Caco-2 (cell line): ENCODE measurements at regions not wholly inside any gene's neighbourhood (a gene's known extent, or its start where the extent isn't known, plus 50 kb on each side); places are given as distances from the start of the nearest gene placed in this dataset.

Experiments used
- BruUV-seq: library from RNA; stranded (reverse); fragments of 400-500 nt; replicated peaks from 2 replicates; lab custom pipeline; 2021; lab: Mats Ljungman, UMichigan
- CTCF ChIA-PET: fragments of 300-600 bp; sonication (Branson Sonifier 250); formaldehyde crosslinking; loops from one replicate; lab custom pipeline; 2022; ENCODE audit warnings: antibody characterized with exemption; lab: Charles Lee
- POLR2A ChIA-PET: fragments of 300-600 bp; sonication (Branson Sonifier 250); formaldehyde crosslinking; loops from one replicate; lab custom pipeline; 2022; ENCODE audit warnings: antibody characterized with exemption; lab: Charles Lee
- DNase-seq, 2 experiments: peaks; one replicate each; pipeline versions ENCODE4 v3.0.0 to v3.0.0-alpha.2; 2020 to 2022
- H3K27me3 ChIP-seq: replicated peaks from 2 replicates; pipeline ENCODE4 v1.6.0; 2011; ENCODE audit warnings: low read length; ENCODE audit not compliant: control insufficient read depth, insufficient read depth
- H3K36me3 ChIP-seq: 2 replicates; pipeline ENCODE4 v1.5.1; 2011; ENCODE audit warnings: low read length; ENCODE audit not compliant: control insufficient read depth, insufficient read depth
- H3K4me1 ChIP-seq: fragments of 250-450 bp; sonication (Bioruptor Pico); 2 replicates; pipeline ENCODE4 v1.5.1; 2020; ENCODE audit warnings: mild to moderate bottlenecking
- H3K4me3 ChIP-seq: 2 replicates; pipeline ENCODE4 v1.5.1; 2011; ENCODE audit warnings: low read depth, mild to moderate bottlenecking, control low read depth, low read length
- H3K9me3 ChIP-seq: fragments of 250-450 bp; sonication (Bioruptor Pico); 2 replicates; pipeline ENCODE4 v1.5.1; 2020; ENCODE audit warnings: mild to moderate bottlenecking, moderate library complexity
- H3K27ac Mint-ChIP-seq: one replicate; pipeline ENCODE4 v1.8.0; 2022; ENCODE audit warnings: mixed read lengths; ENCODE audit not compliant: unreplicated experiment
- H3K27me3 Mint-ChIP-seq: one replicate; pipeline ENCODE4 v1.8.0; 2022; ENCODE audit warnings: mixed read lengths; ENCODE audit not compliant: insufficient read depth, unreplicated experiment
- H3K36me3 Mint-ChIP-seq: one replicate; pipeline ENCODE4 v1.8.0; 2022; ENCODE audit warnings: mild to moderate bottlenecking, mixed read lengths; ENCODE audit not compliant: insufficient read depth, unreplicated experiment
- H3K4me1 Mint-ChIP-seq: one replicate; pipeline ENCODE4 v1.8.0; 2022; ENCODE audit warnings: low read depth, mixed read lengths; ENCODE audit not compliant: unreplicated experiment
- H3K4me3 Mint-ChIP-seq: one replicate; pipeline ENCODE4 v1.8.0; 2022; ENCODE audit warnings: mild to moderate bottlenecking, moderate library complexity, mixed read lengths; ENCODE audit not compliant: unreplicated experiment
- H3K9me3 Mint-ChIP-seq: one replicate; pipeline ENCODE4 v1.8.0; 2022; ENCODE audit warnings: mixed read lengths; ENCODE audit not compliant: unreplicated experiment
- CTCF ChIP-seq, 2 experiments: fragments of 200-600 bp in 1 of 2; IDR thresholded peaks; 1 replicate in 1 of 2; 2 replicates in 1 of 2; pipeline versions ENCODE4 v1.5.1 to v1.8.0; 2011 to 2022; ENCODE audit warnings: antibody characterized with exemption in 1 of 2, control low read depth in 1 of 2, inconsistent platforms in 1 of 2, low read depth in 1 of 2, low read length in 1 of 2, mild to moderate bottlenecking in 1 of 2, moderate library complexity in 1 of 2; ENCODE audit not compliant: insufficient read depth in 1 of 2, severe bottlenecking in 1 of 2, unreplicated experiment in 1 of 2
- intact Hi-C: fragments of 100-400 bp; cut with micrococcal nuclease; formaldehyde crosslinking; loops from one replicate; pipeline ENCODE4 v1.10.0; 2022; ENCODE audit not compliant: unreplicated experiment

- no peak overlapping the region for H3K4me3 Mint-ChIP-seq
- intact Hi-C loops: no loop called here
- H3K4me1 ChIP-seq: no peaks in the 10 kb centered on the region
Observed at GRCh38 chr9:81492710-81493447, 196.5 kb downstream of the TLE1 start.

DNA sequence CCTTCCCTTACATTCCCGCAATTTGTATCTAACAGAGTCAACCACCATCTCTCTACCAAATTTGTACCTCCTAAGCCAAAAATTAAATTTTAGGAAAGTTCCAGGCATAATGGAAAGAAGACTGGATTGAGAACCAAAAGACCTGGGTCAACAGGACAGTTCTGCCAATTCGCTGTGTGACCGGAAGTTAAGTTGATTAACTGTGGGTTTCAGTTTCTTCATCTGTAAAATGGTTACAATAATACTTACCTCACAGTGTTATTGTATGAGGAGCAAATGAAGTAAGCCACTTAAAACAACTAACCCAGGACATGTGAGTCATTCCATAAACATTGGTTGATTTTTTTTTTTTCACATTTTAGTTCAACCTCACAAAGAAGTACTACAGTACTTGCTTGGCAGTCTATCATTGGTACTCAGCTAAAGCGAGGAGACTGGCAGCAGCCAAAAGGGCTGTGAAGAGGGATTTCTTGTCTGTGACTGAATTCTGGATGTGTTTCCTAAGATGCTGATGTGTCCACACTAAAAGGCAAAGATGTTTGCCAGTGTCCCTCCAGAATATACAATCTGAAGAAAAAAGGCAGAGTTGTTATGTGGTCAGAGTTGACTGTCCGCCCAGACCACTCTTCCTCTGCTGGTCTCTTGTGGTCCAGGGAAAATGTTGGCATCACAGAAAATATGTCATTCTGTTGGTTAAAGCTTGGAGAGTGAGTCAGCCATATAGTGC, 198.6 kb downstream of the TLE1 start:
- Histone ChIP-seq H3K4me3 (no peak overlapping the region), H3K4me1 (no peaks in the 10 kb centered on the region), H3K27me3 (no peaks in the 10 kb centered on the region), H3K36me3 (no peaks in the 10 kb centered on the region), H3K9me3 (no peaks in the 10 kb centered on the region)
- intact Hi-C loops: no loop called here
- no peak for TF ChIP-seq CTCF (IDR thresholded peaks at IDR 0.05; ENCODE audit: insufficient read depth in 1 of 2, low read depth in 1 of 2, low read length in 1 of 2, severe bottlenecking in 1 of 2, unreplicated experiment in 1 of 2)
- DNase-seq: no peak
- Mint-ChIP-seq H3K36me3 (no peaks in the 10 kb centered on the region), H3K4me1 (no peaks in the 10 kb centered on the region), H3K4me3 (no peak overlapping the region), H3K9me3 (no peaks in the 10 kb centered on the region), H3K27me3 (no peaks in the 10 kb centered on the region), H3K27ac (no peak overlapping the region)
- no TSS peak for BruUV-seq
- ChIA-PET CTCF (no interaction called here), POLR2A (no interaction called here)

More at GRCh38 chr9:81492710-81493447, 196.5 kb downstream of the TLE1 start:
- no peaks in the 10 kb centered on the region for H3K9me3 Mint-ChIP-seq
- no peaks in the 10 kb centered on the region for H3K9me3 ChIP-seq
- H3K36me3 Mint-ChIP-seq: no peaks in the 10 kb centered on the region
- H3K36me3 ChIP-seq: no peaks in the 10 kb centered on the region
- H3K27me3 Mint-ChIP-seq: no peaks in the 10 kb centered on the region
- no peaks in the 10 kb centered on the region for H3K4me1 Mint-ChIP-seq
- CTCF ChIA-PET: no interaction called here
- no peak overlapping the region for H3K4me3 ChIP-seq
- POLR2A ChIA-PET: no interaction called here
- no peak for DNase-seq
- BruUV-seq: no TSS peak
- H3K27me3 ChIP-seq: no peaks in the 10 kb centered on the region
- no peak overlapping the region for H3K27ac Mint-ChIP-seq
- no peak for TF ChIP-seq CTCF (IDR thresholded peaks at IDR 0.05; ENCODE audit: insufficient read depth in 1 of 2, low read depth in 1 of 2, low read length in 1 of 2, severe bottlenecking in 1 of 2, unreplicated experiment in 1 of 2)

- no peaks in the 10 kb centered on the region for H3K27me3 ChIP-seq
- intact Hi-C loops: no loop called here
- no peak overlapping the region for H3K4me3 ChIP-seq
- ChIA-PET CTCF (no interaction called here), POLR2A (no interaction called here)
- no peaks in the 10 kb centered on the region for H3K9me3 ChIP-seq
- no peaks in the 10 kb centered on the region for H3K9me3 Mint-ChIP-seq
- BruUV-seq: no TSS peak
- H3K4me3 Mint-ChIP-seq: no peak overlapping the region
- no peaks in the 10 kb centered on the region for H3K36me3 Mint-ChIP-seq
- DNase-seq: no peak
- H3K27me3 Mint-ChIP-seq: no peaks in the 10 kb centered on the region
- H3K4me1 Mint-ChIP-seq: no peaks in the 10 kb centered on the region
- H3K36me3 ChIP-seq: no peaks in the 10 kb centered on the region
- TF ChIP-seq CTCF (IDR thresholded peaks at IDR 0.05; ENCODE audit: insufficient read depth in 1 of 2, low read depth in 1 of 2, low read length in 1 of 2, severe bottlenecking in 1 of 2, unreplicated experiment in 1 of 2): no peak
- no peaks in the 10 kb centered on the region for H3K4me1 ChIP-seq
- H3K27ac Mint-ChIP-seq: no peak overlapping the region
Observed at GRCh38 chr9:81489046-81489445, 200.3 kb downstream of the TLE1 start.
